CD14-positive monocyte (primary cell): ENCODE measurements at regions not wholly inside any gene's neighbourhood (a gene's known extent, or its start where the extent isn't known, plus 50 kb on each side); places are given as distances from the start of the nearest gene placed in this dataset.

Experiments used
- DNase-seq, 3 donors: peaks; one replicate each; pipeline ENCODE4 v3.0.0-alpha.2; 2011 to 2022
- H2AFZ ChIP-seq: 2 replicates; pipeline ENCODE4 v1.6.0; 2012; ENCODE audit warnings: mild to moderate bottlenecking, low read depth, low read length, inconsistent platforms; ENCODE audit not compliant: insufficient read depth, poor library complexity, severe bottlenecking
- H3K27ac ChIP-seq, 2 donors: 1 replicate in 1 of 2; 2 replicates in 1 of 2; pipeline ENCODE4 v1.5.1; 2012 to 2013; ENCODE audit warnings: low read length in 2 of 2, control low read depth in 1 of 2, inconsistent platforms in 1 of 2, low read depth in 1 of 2, mild to moderate bottlenecking in 1 of 2
- H3K27me3 ChIP-seq, 2 donors: one replicate each; pipeline versions ENCODE4 v1.6.0 to v1.6.1; 2011 to 2013; ENCODE audit warnings: low read length in 2 of 2; ENCODE audit not compliant: control insufficient read depth in 2 of 2, insufficient read depth in 2 of 2
- H3K36me3 ChIP-seq, 2 donors: replicated peaks in 1 of 2; 1 replicate in 1 of 2; 2 replicates in 1 of 2; pipeline versions ENCODE4 v1.5.1 to v1.6.1; 2012 to 2013; ENCODE audit warnings: low read length in 2 of 2, control low read depth in 1 of 2, inconsistent platforms in 1 of 2, mild to moderate bottlenecking in 1 of 2; ENCODE audit not compliant: insufficient read depth in 2 of 2, control insufficient read depth in 1 of 2
- H3K4me1 ChIP-seq, 2 donors: 1 replicate in 1 of 2; 2 replicates in 1 of 2; pipeline versions ENCODE4 v1.5.1 to v1.6.1; 2012 to 2013; ENCODE audit warnings: low read length in 2 of 2, control low read depth in 1 of 2, inconsistent platforms in 1 of 2, mild to moderate bottlenecking in 1 of 2, moderate library complexity in 1 of 2; ENCODE audit not compliant: insufficient read depth in 2 of 2, control insufficient read depth in 1 of 2
- H3K4me2 ChIP-seq: replicated peaks from 2 replicates; pipeline ENCODE3; 2012; ENCODE audit warnings: low read length, moderate library complexity, mild to moderate bottlenecking; ENCODE audit not compliant: poor library complexity, severe bottlenecking; ENCODE audit errors: extremely low read depth
- H3K4me3 ChIP-seq, 3 experiments: fragments of 200-600 bp in 1 of 3; sonication (generic) in 1 of 3; replicated peaks in 1 of 3; 1 replicate in 2 of 3; 2 replicates in 1 of 3; pipeline ENCODE4 v1.5.1; 2011 to 2013; ENCODE audit warnings: low read length in 3 of 3, mild to moderate bottlenecking in 3 of 3, control low read depth in 2 of 3, low read depth in 2 of 3, inconsistent platforms in 1 of 3, moderate library complexity in 1 of 3
- H3K79me2 ChIP-seq: 2 replicates; pipeline ENCODE4 v1.6.0; 2012; ENCODE audit warnings: mild to moderate bottlenecking, control low read depth, inconsistent platforms, low read length, moderate library complexity; ENCODE audit not compliant: insufficient read depth
- H3K9ac ChIP-seq: 2 replicates; pipeline ENCODE4 v1.6.0; 2017; ENCODE audit warnings: low read length, mild to moderate bottlenecking; ENCODE audit not compliant: insufficient read depth, poor library complexity, severe bottlenecking
- H3K9me3 ChIP-seq, 2 donors: replicated peaks in 1 of 2; 1 replicate in 1 of 2; 2 replicates in 1 of 2; pipeline versions ENCODE4 v1.5.1 to v1.6.1; 2012 to 2013; ENCODE audit warnings: low read length in 2 of 2, control low read depth in 1 of 2; ENCODE audit not compliant: control insufficient read depth in 1 of 2, insufficient read depth in 1 of 2
- H4K20me1 ChIP-seq: 2 replicates; pipeline ENCODE4 v1.6.0; 2012; ENCODE audit warnings: mild to moderate bottlenecking, low read length, control low read depth, moderate library complexity; ENCODE audit not compliant: insufficient read depth
- H3K27ac Mint-ChIP-seq, 7 donors: one replicate each; pipeline ENCODE4 v1.8.0; 2020; ENCODE audit warnings: mild to moderate bottlenecking in 7 of 7, mixed read lengths in 7 of 7, moderate library complexity in 6 of 7, inconsistent platforms in 2 of 7
- H3K27me3 Mint-ChIP-seq, 3 donors: one replicate each; pipeline ENCODE4 v1.8.0; 2021 to 2022; ENCODE audit warnings: low read depth in 3 of 3, mild to moderate bottlenecking in 3 of 3, mixed read lengths in 3 of 3, moderate library complexity in 3 of 3, inconsistent platforms in 1 of 3
- H3K36me3 Mint-ChIP-seq, 2 donors: one replicate each; pipeline ENCODE4 v1.8.0; 2020; ENCODE audit warnings: mixed read lengths in 2 of 2, inconsistent platforms in 1 of 2, mild to moderate bottlenecking in 1 of 2
- H3K4me1 Mint-ChIP-seq: one replicate; pipeline ENCODE4 v1.8.0; 2020; ENCODE audit warnings: mild to moderate bottlenecking, mixed read lengths
- H3K4me3 Mint-ChIP-seq, 2 donors: one replicate each; pipeline ENCODE4 v1.8.0; 2020; ENCODE audit warnings: mild to moderate bottlenecking in 2 of 2, mixed read lengths in 2 of 2, moderate library complexity in 1 of 2
- H3K9me3 Mint-ChIP-seq, 7 donors: one replicate each; pipeline ENCODE4 v1.8.0; 2020 to 2022; ENCODE audit warnings: mixed read lengths in 7 of 7, mild to moderate bottlenecking in 6 of 7, moderate library complexity in 6 of 7, inconsistent platforms in 2 of 7
- WGBS: methylation state at CpG from one replicate; pipeline ENCODE4 v1.1.5; 2013; ENCODE audit warnings: missing lambda C conversion rate; ENCODE audit not compliant: insufficient coverage; 5-methylcytosine and 5-hydroxymethylcytosine counted together
- intact Hi-C, 2 donors: fragments of 100-400 bp; cut with micrococcal nuclease; formaldehyde crosslinking; loops; one replicate each; pipeline versions ENCODE4 v1.15.0 to v1.15.1; 2023
- TF ChIP-seq, protein P1 (sequence below): fragments of 200-600 bp; IDR thresholded peaks from one replicate; pipeline ENCODE4 v1.8.0; 2022; ENCODE audit warnings: antibody characterized with exemption, mild to moderate bottlenecking

DNA sequence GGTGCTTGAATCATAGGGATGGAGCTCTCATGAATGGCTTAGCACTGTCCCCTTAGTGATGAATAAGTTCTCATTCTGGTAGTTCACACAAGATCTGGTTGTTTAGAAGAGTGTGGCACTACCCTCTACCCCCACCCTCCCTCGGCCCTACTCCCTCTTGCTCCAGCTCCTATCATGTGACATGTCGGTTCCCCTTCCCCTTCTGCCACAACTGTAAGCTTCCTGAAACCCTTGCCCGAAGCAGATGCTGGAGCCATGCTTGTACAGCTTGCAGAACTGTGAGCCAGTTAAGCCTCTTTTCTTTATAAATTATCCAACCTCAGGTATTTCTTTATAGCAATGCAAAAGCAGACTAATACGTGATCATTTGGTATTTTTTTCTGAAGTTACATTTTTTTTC is 1012.6 kb downstream of the BCL11A start:
- TF ChIP-seq, protein P1, sequence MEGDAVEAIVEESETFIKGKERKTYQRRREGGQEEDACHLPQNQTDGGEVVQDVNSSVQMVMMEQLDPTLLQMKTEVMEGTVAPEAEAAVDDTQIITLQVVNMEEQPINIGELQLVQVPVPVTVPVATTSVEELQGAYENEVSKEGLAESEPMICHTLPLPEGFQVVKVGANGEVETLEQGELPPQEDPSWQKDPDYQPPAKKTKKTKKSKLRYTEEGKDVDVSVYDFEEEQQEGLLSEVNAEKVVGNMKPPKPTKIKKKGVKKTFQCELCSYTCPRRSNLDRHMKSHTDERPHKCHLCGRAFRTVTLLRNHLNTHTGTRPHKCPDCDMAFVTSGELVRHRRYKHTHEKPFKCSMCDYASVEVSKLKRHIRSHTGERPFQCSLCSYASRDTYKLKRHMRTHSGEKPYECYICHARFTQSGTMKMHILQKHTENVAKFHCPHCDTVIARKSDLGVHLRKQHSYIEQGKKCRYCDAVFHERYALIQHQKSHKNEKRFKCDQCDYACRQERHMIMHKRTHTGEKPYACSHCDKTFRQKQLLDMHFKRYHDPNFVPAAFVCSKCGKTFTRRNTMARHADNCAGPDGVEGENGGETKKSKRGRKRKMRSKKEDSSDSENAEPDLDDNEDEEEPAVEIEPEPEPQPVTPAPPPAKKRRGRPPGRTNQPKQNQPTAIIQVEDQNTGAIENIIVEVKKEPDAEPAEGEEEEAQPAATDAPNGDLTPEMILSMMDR: no peak
- H3K79me2 ChIP-seq: no peaks in the 10 kb centered on the region

DNA sequence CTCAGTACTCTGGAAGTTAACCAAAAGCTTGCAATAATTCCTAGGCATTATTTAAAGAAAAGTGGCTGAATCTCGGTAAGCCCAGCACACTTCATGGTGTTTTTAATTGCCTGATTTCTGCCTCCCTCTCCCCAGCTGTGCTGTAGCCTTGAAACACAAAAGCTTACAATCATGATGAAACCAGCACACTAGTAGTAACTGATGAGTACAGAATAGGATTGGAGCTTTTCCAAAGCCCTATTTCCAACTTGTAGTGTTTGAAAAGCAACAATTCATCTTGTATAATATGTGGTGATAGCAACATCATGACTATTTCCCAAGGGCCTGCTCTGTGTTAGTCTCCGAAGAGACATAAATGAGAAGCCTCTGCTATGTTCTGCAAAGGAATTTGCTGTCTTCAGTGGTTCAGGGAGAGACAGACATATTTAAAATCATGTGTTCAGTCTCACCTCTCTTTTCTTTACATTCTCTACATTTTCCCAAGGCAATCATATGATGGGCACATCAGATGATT is 1015.0 kb downstream of the BCL11A start:
- intact Hi-C loops: no loop called here

More for the DNA sequence above, 1012.6 kb downstream of the BCL11A start:
- no peak overlapping the region for H3K4me3 Mint-ChIP-seq
- no peaks in the 10 kb centered on the region for H3K36me3 Mint-ChIP-seq
- DNase-seq: peak in 1 of 3 donors; percentile 7
- 33% methylated on average over 3 of the region's 4 CpGs for WGBS
- no peak overlapping the region for H3K9ac ChIP-seq
- H3K36me3 ChIP-seq: no peaks in the 10 kb centered on the region
- no peak overlapping the region for H3K27ac ChIP-seq
- H3K27me3 Mint-ChIP-seq: peaks cover 0 to 1% (median 0%) of the 10 kb centered on the region in 3 donors
- H3K27ac Mint-ChIP-seq: no peak overlapping the region
- no peaks in the 10 kb centered on the region for H3K27me3 ChIP-seq
- no peaks in the 10 kb centered on the region for H3K9me3 ChIP-seq
- peaks cover 0 to 6% (median 2%) of the 10 kb centered on the region in 7 donors for H3K9me3 Mint-ChIP-seq
- H3K4me1 Mint-ChIP-seq: no peaks in the 10 kb centered on the region
- no peak overlapping the region for H2AFZ ChIP-seq
- intact Hi-C loops: no loop called here
- no peak overlapping the region for H3K4me3 ChIP-seq
- H3K4me1 ChIP-seq: no peaks in the 10 kb centered on the region
- H3K4me2 ChIP-seq: no peak overlapping the region
- no peaks in the 10 kb centered on the region for H4K20me1 ChIP-seq

More for the DNA sequence above, 1015.0 kb downstream of the BCL11A start:
- TF ChIP-seq, protein P1: no peak
- H3K36me3 ChIP-seq: no peaks in the 10 kb centered on the region
- H2AFZ ChIP-seq: no peak overlapping the region
- Mint-ChIP-seq H3K4me1 (no peaks in the 10 kb centered on the region), H3K27ac (no peak overlapping the region), H3K4me3 (no peak overlapping the region), H3K36me3 (no peaks in the 10 kb centered on the region), H3K27me3 (no peaks in the 10 kb centered on the region), H3K9me3 (peaks cover 0 to 7% (median 3%) of the 10 kb centered on the region in 7 donors)
- no peaks in the 10 kb centered on the region for H3K27me3 ChIP-seq
- H3K9ac ChIP-seq: no peak overlapping the region
- H3K27ac ChIP-seq: no peak overlapping the region
- no peaks in the 10 kb centered on the region for H3K79me2 ChIP-seq
- WGBS: 100% methylated on average over 1 of the region's 2 CpGs
- H3K4me3 ChIP-seq: no peak overlapping the region
- DNase-seq: no peak
- no peaks in the 10 kb centered on the region for H3K4me1 ChIP-seq
- no peaks in the 10 kb centered on the region for H4K20me1 ChIP-seq
- no peaks in the 10 kb centered on the region for H3K9me3 ChIP-seq
- H3K4me2 ChIP-seq: no peak overlapping the region
